SK-N-SH treated with all-trans-retinoic acid at 6 μM for 48 hours (cell line): ENCODE measurements at regions not wholly inside any gene's neighbourhood (a gene's known extent, or its start where the extent isn't known, plus 50 kb on each side); places are given as distances from the start of the nearest gene placed in this dataset.

Source experiments
- ARNTL ChIP-seq: fragments of 450-650 bp; formaldehyde crosslinking; IDR thresholded peaks from 2 replicates; pipeline ENCODE4 v1.5.0; 2020; ENCODE audit warnings: low read depth, mild to moderate bottlenecking, moderate library complexity, borderline replicate concordance
- CSRNP3 ChIP-seq: fragments of 250-450 bp; sonication (Bioruptor Pico); IDR thresholded peaks from 2 replicates; pipeline ENCODE4 v1.5.1; 2021; ENCODE audit warnings: mild to moderate bottlenecking, moderate library complexity
- PPARA ChIP-seq: fragments of 250-450 bp; sonication (Bioruptor Pico); IDR thresholded peaks from 2 replicates; pipeline ENCODE4 v1.5.0; 2020; ENCODE audit warnings: mild to moderate bottlenecking, borderline replicate concordance
- RARB ChIP-seq: fragments of 250-450 bp; sonication (Bioruptor Pico); IDR thresholded peaks from 2 replicates; pipeline ENCODE4 v1.8.0; 2021; ENCODE audit warnings: mild to moderate bottlenecking, moderate library complexity
- SNAI2 ChIP-seq: fragments of 250-450 bp; sonication (Bioruptor Pico); IDR thresholded peaks from 2 replicates; pipeline ENCODE4 v1.5.0; 2020; ENCODE audit warnings: mild to moderate bottlenecking, moderate library complexity
- TCF4 ChIP-seq: fragments of 250-450 bp; sonication (Bioruptor Pico); IDR thresholded peaks from 2 replicates; pipeline ENCODE4 v1.8.0; 2021; ENCODE audit warnings: mild to moderate bottlenecking, moderate library complexity, borderline replicate concordance
- ZC3H10 ChIP-seq: fragments of 250-450 bp; sonication (Bioruptor Pico); IDR thresholded peaks from 2 replicates; pipeline ENCODE4 v1.5.1; 2021; ENCODE audit warnings: mild to moderate bottlenecking, moderate library complexity
- ZFP3 ChIP-seq: fragments of 250-450 bp; sonication (Bioruptor Pico); IDR thresholded peaks from 2 replicates; pipeline ENCODE4 v1.5.0; 2020; ENCODE audit warnings: mild to moderate bottlenecking, moderate library complexity
- ZFP30 ChIP-seq: fragments of 450-650 bp; formaldehyde crosslinking; IDR thresholded peaks from 2 replicates; pipeline ENCODE4 v1.5.0; 2022; ENCODE audit warnings: mild to moderate bottlenecking, moderate library complexity
- ZNF565 ChIP-seq: fragments of 450-650 bp; formaldehyde crosslinking; conservative IDR thresholded peaks from 2 replicates; pipeline ENCODE4 v1.5.0; 2020; ENCODE audit warnings: low read depth, mild to moderate bottlenecking, moderate library complexity
- ZNF70 ChIP-seq: fragments of 450-650 bp; formaldehyde crosslinking; IDR thresholded peaks from 2 replicates; pipeline ENCODE4 v1.5.0; 2020; ENCODE audit warnings: mild to moderate bottlenecking, moderate library complexity
- TF ChIP-seq, protein P1 (sequence below): fragments of 250-450 bp; sonication (Bioruptor Pico); IDR thresholded peaks from 2 replicates; pipeline ENCODE4 v1.8.0; 2020; ENCODE audit warnings: mild to moderate bottlenecking, moderate library complexity, borderline replicate concordance

- TF ChIP-seq SNAI2 (CRISPR knock-in tag) (no peak), TCF4 (no peak), ZFP30 (CRISPR knock-in tag) (no peak), ARNTL (CRISPR knock-in tag) (no peak), ZC3H10 (CRISPR knock-in tag) (no peak), CSRNP3 (CRISPR knock-in tag) (no peak), PPARA (no peak), ZFP3 (CRISPR knock-in tag) (no peak), RARB (CRISPR knock-in tag) (no peak), ZNF565 (no peak), ZNF70 (CRISPR knock-in tag) (no peak)
- TF ChIP-seq, protein P1, sequence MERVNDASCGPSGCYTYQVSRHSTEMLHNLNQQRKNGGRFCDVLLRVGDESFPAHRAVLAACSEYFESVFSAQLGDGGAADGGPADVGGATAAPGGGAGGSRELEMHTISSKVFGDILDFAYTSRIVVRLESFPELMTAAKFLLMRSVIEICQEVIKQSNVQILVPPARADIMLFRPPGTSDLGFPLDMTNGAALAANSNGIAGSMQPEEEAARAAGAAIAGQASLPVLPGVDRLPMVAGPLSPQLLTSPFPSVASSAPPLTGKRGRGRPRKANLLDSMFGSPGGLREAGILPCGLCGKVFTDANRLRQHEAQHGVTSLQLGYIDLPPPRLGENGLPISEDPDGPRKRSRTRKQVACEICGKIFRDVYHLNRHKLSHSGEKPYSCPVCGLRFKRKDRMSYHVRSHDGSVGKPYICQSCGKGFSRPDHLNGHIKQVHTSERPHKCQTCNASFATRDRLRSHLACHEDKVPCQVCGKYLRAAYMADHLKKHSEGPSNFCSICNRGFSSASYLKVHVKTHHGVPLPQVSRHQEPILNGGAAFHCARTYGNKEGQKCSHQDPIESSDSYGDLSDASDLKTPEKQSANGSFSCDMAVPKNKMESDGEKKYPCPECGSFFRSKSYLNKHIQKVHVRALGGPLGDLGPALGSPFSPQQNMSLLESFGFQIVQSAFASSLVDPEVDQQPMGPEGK (CRISPR knock-in tag), result no peak
Measured at GRCh38 chr17:71168053-71168741, 952.6 kb upstream of the SOX9 start.
